MCF 10A (cell line): ENCODE measurements at regions not wholly inside any gene's neighbourhood (a gene's known extent, or its start where the extent isn't known, plus 50 kb on each side); places are given as distances from the start of the nearest gene placed in this dataset.

Experiments
- BruUV-seq: library from RNA; stranded (reverse); fragments of 400-500 nt; replicated peaks from 2 replicates; lab custom pipeline; 2021; lab: Mats Ljungman, UMichigan
- CTCF ChIA-PET: fragments of 300-600 bp; sonication (Branson Sonifier 250); formaldehyde crosslinking; extraction: SDS; loops from one replicate; lab custom pipeline; 2021; ENCODE audit warnings: antibody characterized with exemption, inconsistent platforms; lab: Yijun Ruan, JAX
- POLR2A ChIA-PET: fragments of 300-600, 350-650 bp; sonication (Branson Sonifier 250); formaldehyde crosslinking; extraction: SDS; loops from one replicate; lab custom pipeline; 2020; ENCODE audit warnings: antibody characterized with exemption, inconsistent platforms; lab: Yijun Ruan, JAX
- DNase-seq: peaks from one replicate; pipeline ENCODE4 v3.0.0-alpha.2; 2018; ENCODE audit not compliant: unreplicated experiment
- H3K27ac Mint-ChIP-seq: one replicate; pipeline ENCODE4 v1.8.0; 2022; ENCODE audit warnings: mild to moderate bottlenecking, low read depth, mixed read lengths; ENCODE audit not compliant: unreplicated experiment
- H3K27me3 Mint-ChIP-seq: one replicate; pipeline ENCODE4 v1.8.0; 2022; ENCODE audit warnings: mixed read lengths; ENCODE audit not compliant: insufficient read depth, unreplicated experiment
- H3K36me3 Mint-ChIP-seq: one replicate; pipeline ENCODE4 v1.8.0; 2022; ENCODE audit warnings: mild to moderate bottlenecking, moderate library complexity, mixed read lengths; ENCODE audit not compliant: insufficient read depth, unreplicated experiment
- H3K4me1 Mint-ChIP-seq: one replicate; pipeline ENCODE4 v1.8.0; 2022; ENCODE audit warnings: mixed read lengths; ENCODE audit not compliant: insufficient read depth, unreplicated experiment
- H3K4me3 Mint-ChIP-seq: one replicate; pipeline ENCODE4 v1.8.0; 2022; ENCODE audit warnings: mild to moderate bottlenecking, moderate library complexity, mixed read lengths; ENCODE audit not compliant: unreplicated experiment
- H3K9me3 Mint-ChIP-seq: one replicate; pipeline ENCODE4 v1.8.0; 2022; ENCODE audit warnings: mixed read lengths; ENCODE audit not compliant: unreplicated experiment
- intact Hi-C: fragments of 100-400 bp; cut with micrococcal nuclease; formaldehyde crosslinking; loops from 2 replicates; pipeline ENCODE4 v1.14.1; 2022
- TF ChIP-seq, protein P1 (sequence below): fragments of 200-600 bp; IDR thresholded peaks from one replicate; pipeline ENCODE4 v1.8.0; 2022; ENCODE audit warnings: antibody characterized with exemption, mild to moderate bottlenecking; ENCODE audit not compliant: unreplicated experiment

- Mint-ChIP-seq H3K36me3 (no peaks in the 10 kb centered on the region), H3K4me3 (no peak overlapping the region), H3K4me1 (peaks cover 6% of the 10 kb centered on the region), H3K27me3 (peaks cover 21% of the 10 kb centered on the region), H3K27ac (no peak overlapping the region), H3K9me3 (no peaks in the 10 kb centered on the region)
- CTCF ChIA-PET, result interaction anchor here (0.6 to 4.2 kb wide), 6 partner anchors 14 to 532 kb away, joined by 3 to 34 read pairs (median 3); no protein-coding TSS in a partner anchor
- BruUV-seq, result no TSS peak
- no peak for DNase-seq
- intact Hi-C loops, result no loop called here
- TF ChIP-seq, protein P1, sequence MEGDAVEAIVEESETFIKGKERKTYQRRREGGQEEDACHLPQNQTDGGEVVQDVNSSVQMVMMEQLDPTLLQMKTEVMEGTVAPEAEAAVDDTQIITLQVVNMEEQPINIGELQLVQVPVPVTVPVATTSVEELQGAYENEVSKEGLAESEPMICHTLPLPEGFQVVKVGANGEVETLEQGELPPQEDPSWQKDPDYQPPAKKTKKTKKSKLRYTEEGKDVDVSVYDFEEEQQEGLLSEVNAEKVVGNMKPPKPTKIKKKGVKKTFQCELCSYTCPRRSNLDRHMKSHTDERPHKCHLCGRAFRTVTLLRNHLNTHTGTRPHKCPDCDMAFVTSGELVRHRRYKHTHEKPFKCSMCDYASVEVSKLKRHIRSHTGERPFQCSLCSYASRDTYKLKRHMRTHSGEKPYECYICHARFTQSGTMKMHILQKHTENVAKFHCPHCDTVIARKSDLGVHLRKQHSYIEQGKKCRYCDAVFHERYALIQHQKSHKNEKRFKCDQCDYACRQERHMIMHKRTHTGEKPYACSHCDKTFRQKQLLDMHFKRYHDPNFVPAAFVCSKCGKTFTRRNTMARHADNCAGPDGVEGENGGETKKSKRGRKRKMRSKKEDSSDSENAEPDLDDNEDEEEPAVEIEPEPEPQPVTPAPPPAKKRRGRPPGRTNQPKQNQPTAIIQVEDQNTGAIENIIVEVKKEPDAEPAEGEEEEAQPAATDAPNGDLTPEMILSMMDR, result no peak
- POLR2A ChIA-PET, result interaction anchor here (1.0 kb wide), 1 partner anchor 9 kb away, joined by 3 read pairs; no protein-coding TSS in a partner anchor
Measured at GRCh38 chr5:154573011-154573410, 95.0 kb upstream of the HAND1 start.

DNA sequence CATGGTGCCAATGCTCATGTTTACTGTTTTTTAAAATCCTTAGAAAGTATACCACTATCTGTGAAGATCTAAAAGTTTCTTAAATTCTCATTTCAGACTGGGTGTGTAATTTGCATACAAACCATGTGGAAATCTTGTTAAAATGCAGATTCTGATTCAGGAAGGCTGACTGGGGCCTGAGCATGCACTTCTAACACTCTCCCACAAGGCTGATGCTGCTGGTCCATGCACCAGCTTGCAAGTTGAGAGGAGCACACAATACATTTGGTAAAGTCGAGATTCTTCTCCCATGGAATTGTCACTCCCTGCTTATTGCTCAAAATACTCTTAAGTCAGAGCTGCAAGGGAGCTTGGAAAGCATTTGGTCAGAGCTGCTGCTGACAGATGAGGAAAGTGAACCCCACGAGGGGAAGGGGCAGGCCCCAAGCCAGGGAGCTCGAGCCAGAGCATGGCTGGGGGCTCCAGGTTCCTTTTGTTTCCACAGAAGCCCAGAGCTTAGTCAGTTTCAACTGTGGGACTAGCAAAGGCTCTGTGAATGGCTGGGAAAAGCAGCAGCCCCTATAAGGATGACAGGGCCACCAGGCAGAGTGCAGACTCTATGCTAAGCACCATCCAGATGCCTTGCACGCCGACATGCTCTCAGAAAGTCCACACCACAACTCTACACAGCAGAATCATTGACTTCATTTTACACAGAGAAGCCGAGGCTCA lies 93.5 kb upstream of the HAND1 start:
- ChIA-PET CTCF (interaction anchor here (0.5 to 4.2 kb wide), 7 partner anchors 31 to 499 kb away, joined by 3 to 34 read pairs (median 3); no protein-coding TSS in a partner anchor), POLR2A (no interaction called here)
- BruUV-seq, result no TSS peak
- Mint-ChIP-seq H3K27ac (no peak overlapping the region), H3K27me3 (peaks cover 21% of the 10 kb centered on the region), H3K4me3 (no peak overlapping the region), H3K4me1 (no peaks in the 10 kb centered on the region), H3K36me3 (no peaks in the 10 kb centered on the region), H3K9me3 (no peaks in the 10 kb centered on the region)
- DNase-seq, result no peak
- TF ChIP-seq, protein P1, result no peak
- intact Hi-C loops, result no loop called here

DNA sequence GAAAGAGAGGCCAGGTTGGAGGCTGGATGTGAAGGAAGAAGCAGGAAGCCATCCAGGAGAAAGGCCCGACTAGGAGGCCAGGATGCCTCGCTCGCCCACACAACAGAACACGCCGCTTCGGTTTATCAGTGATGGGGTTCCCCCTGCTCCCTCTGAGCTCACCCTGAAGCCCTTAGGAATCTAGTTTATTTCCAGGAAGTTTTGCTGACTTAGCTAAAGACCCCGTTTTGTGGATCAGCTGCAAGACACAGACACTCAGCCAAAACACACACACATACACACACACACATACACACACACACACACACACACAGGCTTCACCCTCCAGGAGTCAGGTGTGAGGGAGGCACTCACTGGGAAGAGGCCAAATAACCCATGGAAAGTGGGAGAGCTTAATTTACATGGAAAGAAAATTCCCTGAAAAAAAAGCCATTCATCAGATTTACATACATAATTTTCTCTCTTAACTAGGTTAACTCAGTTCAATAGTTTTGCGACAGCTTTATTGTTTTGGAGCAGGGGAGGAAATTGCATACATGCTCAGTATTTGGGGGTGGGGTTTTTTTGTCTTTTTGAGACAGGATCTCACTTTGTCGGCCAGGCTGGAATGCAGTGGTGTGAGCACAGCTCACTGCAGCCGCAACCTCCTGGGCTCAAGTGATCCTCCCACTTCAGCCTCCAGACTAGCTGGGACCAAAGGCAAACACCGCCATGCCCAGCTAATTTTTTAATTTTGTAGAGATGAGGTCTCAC lies 92.7 kb upstream of the HAND1 start:
- H3K9me3 Mint-ChIP-seq, result no peaks in the 10 kb centered on the region
- peaks cover 21% of the 10 kb centered on the region for H3K27me3 Mint-ChIP-seq
- ChIA-PET CTCF (interaction anchor here (0.5 to 4.2 kb wide), 6 partner anchors 30 to 391 kb away, joined by 3 to 34 read pairs (median 4); no protein-coding TSS in a partner anchor), POLR2A (no interaction called here)
- intact Hi-C loops, result no loop called here
- H3K4me3 Mint-ChIP-seq, result no peak overlapping the region
- BruUV-seq, result no TSS peak
- H3K36me3 Mint-ChIP-seq, result no peaks in the 10 kb centered on the region
- DNase-seq, result no peak
- no peaks in the 10 kb centered on the region for H3K4me1 Mint-ChIP-seq
- TF ChIP-seq, protein P1, result no peak
- H3K27ac Mint-ChIP-seq, result no peak overlapping the region

- CTCF ChIA-PET, result interaction anchor here (1.2 to 3.4 kb wide), 3 partner anchors 47 to 102 kb away, joined by 3 to 17 read pairs (median 4); no protein-coding TSS in a partner anchor
- peaks cover 13% of the 10 kb centered on the region for H3K27me3 Mint-ChIP-seq
- POLR2A ChIA-PET, result interaction anchor here (2.1 kb wide), 1 partner anchor 9 kb away, joined by 11 read pairs; no protein-coding TSS in a partner anchor
- no peaks in the 10 kb centered on the region for H3K9me3 Mint-ChIP-seq
- no peaks in the 10 kb centered on the region for H3K36me3 Mint-ChIP-seq
- intact Hi-C loops, result no loop called here
- BruUV-seq, result no TSS peak
- TF ChIP-seq, protein P1, result no peak
- H3K4me1 Mint-ChIP-seq, result no peaks in the 10 kb centered on the region
- no peak for DNase-seq
- H3K4me3 Mint-ChIP-seq, result no peak overlapping the region
- H3K27ac Mint-ChIP-seq, result no peak overlapping the region
Measured at GRCh38 chr5:154568589-154568988, 90.6 kb upstream of the HAND1 start.
